Hematopoietic multipotent progenitor cell treated with erythropoietin and hydrocortisone succinate and interleukin-3 and kit ligand, for 17 days (in vitro differentiated cells): ENCODE measurements at regions not wholly inside any gene's neighbourhood (a gene's known extent, or its start where the extent isn't known, plus 50 kb on each side); places are given as distances from the start of the nearest gene placed in this dataset.

Experiments used
- DNase-seq: peaks from one replicate; pipeline ENCODE4 v3.0.0-alpha.2; 2015; ENCODE audit warnings: low spot score

GRCh38 chr6:145247692-145248419 is 487.5 kb downstream of the EPM2A start:
- no peak for DNase-seq

GRCh38 chr6:145250436-145250835 is 484.9 kb downstream of the EPM2A start:
- no peak for DNase-seq

- no peak for DNase-seq
These were observed 482.6 kb downstream of the EPM2A start for GRCh38 chr6:145252737-145253136.

- no peak for DNase-seq
These were observed 480.5 kb downstream of the EPM2A start for GRCh38 chr6:145254649-145255401.

GRCh38 chr6:145257704-145258103 is 477.6 kb downstream of the EPM2A start:
- no peak for DNase-seq

GRCh38 chr6:145258122-145258521 is 477.2 kb downstream of the EPM2A start:
- DNase-seq, result no peak

- DNase-seq, result no peak
These were observed 474.7 kb downstream of the EPM2A start for GRCh38 chr6:145260484-145261175.

- DNase-seq, result no peak
These were observed 473.6 kb downstream of the EPM2A start for GRCh38 chr6:145261758-145262157.

- no peak for DNase-seq
These were observed 472.5 kb downstream of the EPM2A start for GRCh38 chr6:145262771-145263170.

- no peak for DNase-seq
These were observed 471.5 kb downstream of the EPM2A start for GRCh38 chr6:145263778-145264211.

- no peak for DNase-seq
These were observed 468.8 kb downstream of the EPM2A start for GRCh38 chr6:145266432-145267075.

GRCh38 chr6:145267076-145267867 is 468.0 kb downstream of the EPM2A start:
- DNase-seq, result no peak

- no peak for DNase-seq
These were observed 464.9 kb downstream of the EPM2A start for GRCh38 chr6:145270464-145270863.

GRCh38 chr6:145271040-145271439 is 464.3 kb downstream of the EPM2A start:
- no peak for DNase-seq

GRCh38 chr6:145271577-145271976 is 463.7 kb downstream of the EPM2A start:
- DNase-seq, result no peak

GRCh38 chr6:145272246-145272645 is 463.1 kb downstream of the EPM2A start:
- no peak for DNase-seq

- DNase-seq, result no peak
These were observed 462.2 kb downstream of the EPM2A start for GRCh38 chr6:145273136-145273535.

GRCh38 chr6:145274083-145274482 is 461.2 kb downstream of the EPM2A start:
- DNase-seq, result no peak

- no peak for DNase-seq
These were observed 460.3 kb downstream of the EPM2A start for GRCh38 chr6:145275019-145275418.

- DNase-seq, result no peak
These were observed 459.5 kb downstream of the EPM2A start for GRCh38 chr6:145275787-145276186.

- DNase-seq, result no peak
These were observed 458.6 kb downstream of the EPM2A start for GRCh38 chr6:145276756-145277155.
